OCI-LY7 (cell line): ENCODE measurements at regions not wholly inside any gene's neighbourhood (a gene's known extent, or its start where the extent isn't known, plus 50 kb on each side); places are given as distances from the start of the nearest gene placed in this dataset.

ENCODE experiments used
- BruUV-seq: library from RNA; stranded (reverse); fragments of 400-500 nt; replicated peaks from 2 replicates; lab custom pipeline; 2021; lab: Mats Ljungman, UMichigan
- CTCF ChIA-PET: fragments of 300-600 bp; sonication (Branson Sonifier 250); formaldehyde crosslinking; loops from one replicate; lab custom pipeline; 2022; ENCODE audit warnings: antibody characterized with exemption; ENCODE audit not compliant: unreplicated experiment; lab: Charles Lee
- POLR2A ChIA-PET: fragments of 300-600 bp; sonication (Branson Sonifier 250); formaldehyde crosslinking; loops from one replicate; lab custom pipeline; 2022; ENCODE audit warnings: antibody characterized with exemption; lab: Charles Lee
- DNase-seq: peaks from one replicate; pipeline ENCODE4 v3.0.0-alpha.2; 2015; ENCODE audit warnings: low spot score
- H2AFZ ChIP-seq: fragments of 200-600 bp; sonication (generic), shearing (Covaris generic); 2 replicates; pipeline ENCODE4 v1.6.1; 2014; ENCODE audit warnings: mild to moderate bottlenecking, antibody characterized with exemption, low read length, moderate library complexity
- H3K27ac ChIP-seq: fragments of 200-600 bp; sonication (generic); 2 replicates; pipeline ENCODE4 v1.5.1; 2014; ENCODE audit warnings: mixed run types, low read depth, mild to moderate bottlenecking, moderate library complexity, low read length, inconsistent platforms; ENCODE audit not compliant: poor library complexity, severe bottlenecking
- H3K36me3 ChIP-seq: fragments of 200-600 bp; sonication (generic); 2 replicates; pipeline ENCODE4 v1.6.1; 2014; ENCODE audit warnings: mild to moderate bottlenecking, antibody characterized with exemption, low read length, moderate library complexity, mixed read lengths; ENCODE audit not compliant: insufficient read depth
- H3K4me1 ChIP-seq: fragments of 200-600 bp; sonication (generic); 2 replicates; pipeline ENCODE4 v1.5.1; 2014; ENCODE audit warnings: mild to moderate bottlenecking, low read length; ENCODE audit not compliant: insufficient read depth, poor library complexity, severe bottlenecking
- H3K4me2 ChIP-seq: fragments of 200-600 bp; sonication (generic); 2 replicates; pipeline ENCODE4 v1.6.1; 2014; ENCODE audit warnings: mild to moderate bottlenecking, low read length
- H3K4me3 ChIP-seq: fragments of 200-600 bp; sonication (generic); 2 replicates; pipeline ENCODE4 v1.5.1; 2014; ENCODE audit warnings: mild to moderate bottlenecking, low read depth, low read length; ENCODE audit not compliant: poor library complexity, severe bottlenecking
- H3K79me2 ChIP-seq: fragments of 200-600 bp; sonication (generic); 2 replicates; pipeline ENCODE4 v1.6.1; 2016; ENCODE audit warnings: low read depth, mild to moderate bottlenecking, low read length, moderate library complexity, mixed read lengths; ENCODE audit not compliant: insufficient read depth
- H3K9me2 ChIP-seq: fragments of 200-600 bp; sonication (generic); 2 replicates; pipeline ENCODE4 v1.6.1; 2016; ENCODE audit warnings: mild to moderate bottlenecking, low read length, mixed read lengths; ENCODE audit not compliant: insufficient read depth
- H3K9me3 ChIP-seq: fragments of 200-600 bp; sonication (generic); 2 replicates; pipeline ENCODE4 v1.6.1; 2014; ENCODE audit warnings: mild to moderate bottlenecking, mixed run types, low read length, mixed read lengths
- H4K20me1 ChIP-seq: fragments of 200-600 bp; sonication (generic); 2 replicates; pipeline ENCODE4 v1.6.1; 2014; ENCODE audit warnings: mild to moderate bottlenecking, antibody characterized with exemption, low read length, moderate library complexity, mixed read lengths; ENCODE audit not compliant: insufficient read depth
- CTCF ChIP-seq: fragments of 200-600 bp; sonication (generic); conservative IDR thresholded peaks from 2 replicates; pipeline ENCODE4 v1.5.1; 2014; ENCODE audit warnings: mild to moderate bottlenecking, antibody characterized with exemption, low read length, moderate library complexity, mixed read lengths
- EZH2phosphoT487 ChIP-seq: fragments of 200-600 bp; sonication (generic); IDR thresholded peaks from 2 replicates; pipeline ENCODE4 v1.6.1; 2018; ENCODE audit warnings: low read depth, borderline replicate concordance, mild to moderate bottlenecking, mixed run types, antibody characterized with exemption, low read length, moderate library complexity, mixed read lengths
- intact Hi-C: fragments of 100-400 bp; cut with micrococcal nuclease; formaldehyde crosslinking; loops from one replicate; pipeline ENCODE4 v1.10.0; 2022; ENCODE audit not compliant: unreplicated experiment

- no peaks in the 10 kb centered on the region for H3K9me3 ChIP-seq
- H3K79me2 ChIP-seq, result no peaks in the 10 kb centered on the region
- H2AFZ ChIP-seq, result no peak overlapping the region
- H3K4me2 ChIP-seq, result no peak overlapping the region
- BruUV-seq, result no TSS peak
- no peaks in the 10 kb centered on the region for H3K4me1 ChIP-seq
- ChIA-PET CTCF (no interaction called here), POLR2A (interaction anchor here (0.6 kb wide), 1 partner anchor 288 kb away, joined by 3 read pairs; no protein-coding TSS in a partner anchor)
- no peaks in the 10 kb centered on the region for H3K36me3 ChIP-seq
- no peak overlapping the region for H3K4me3 ChIP-seq
- no peaks in the 10 kb centered on the region for H3K9me2 ChIP-seq
- no peaks in the 10 kb centered on the region for H4K20me1 ChIP-seq
- TF ChIP-seq EZH2phosphoT487 (no peak), CTCF (no peak)
- no peak overlapping the region for H3K27ac ChIP-seq
- intact Hi-C loops, result no loop called here
- DNase-seq, result no peak
Observed at GRCh38 chr7:42709284-42709683, 202.6 kb downstream of the C7orf25 start.

- ChIA-PET POLR2A (interaction anchor here (0.9 to 1.0 kb wide), 2 partner anchors 8 to 40 kb away, joined by 3 to 4 read pairs; no protein-coding TSS in a partner anchor), CTCF (no interaction called here)
- Histone ChIP-seq H3K9me3 (no peaks in the 10 kb centered on the region), H3K4me2 (no peak overlapping the region), H4K20me1 (no peaks in the 10 kb centered on the region), H3K9me2 (no peaks in the 10 kb centered on the region), H2AFZ (no peak overlapping the region), H3K79me2 (no peaks in the 10 kb centered on the region), H3K4me3 (no peak overlapping the region), H3K27ac (no peak overlapping the region), H3K4me1 (no peaks in the 10 kb centered on the region), H3K36me3 (no peaks in the 10 kb centered on the region)
- DNase-seq, result no peak
- no peak for TF ChIP-seq CTCF
- no peak for TF ChIP-seq EZH2phosphoT487
- no TSS peak for BruUV-seq
- intact Hi-C loops, result no loop called here
Observed at GRCh38 chr7:42704710-42705109, 207.2 kb downstream of the C7orf25 start.

- Histone ChIP-seq H3K79me2 (no peaks in the 10 kb centered on the region), H3K27ac (no peak overlapping the region), H3K4me3 (no peak overlapping the region), H2AFZ (no peak overlapping the region), H3K9me3 (no peaks in the 10 kb centered on the region), H4K20me1 (no peaks in the 10 kb centered on the region), H3K36me3 (no peaks in the 10 kb centered on the region), H3K9me2 (no peaks in the 10 kb centered on the region), H3K4me1 (no peaks in the 10 kb centered on the region), H3K4me2 (no peak overlapping the region)
- BruUV-seq, result no TSS peak
- TF ChIP-seq EZH2phosphoT487, result no peak
- POLR2A ChIA-PET, result interaction anchor here (1.0 kb wide), 1 partner anchor 10 kb away, joined by 3 read pairs; no protein-coding TSS in a partner anchor
- intact Hi-C loops, result no loop called here
- DNase-seq, result no peak
- CTCF ChIA-PET, result no interaction called here
Observed at GRCh38 chr7:42702647-42703046, 209.2 kb downstream of the C7orf25 start.
